ENCODE measurements at regions not wholly inside any gene's neighbourhood (a gene's known extent, or its start where the extent isn't known, plus 50 kb on each side); places are given as distances from the start of the nearest gene placed in this dataset.

DNA sequence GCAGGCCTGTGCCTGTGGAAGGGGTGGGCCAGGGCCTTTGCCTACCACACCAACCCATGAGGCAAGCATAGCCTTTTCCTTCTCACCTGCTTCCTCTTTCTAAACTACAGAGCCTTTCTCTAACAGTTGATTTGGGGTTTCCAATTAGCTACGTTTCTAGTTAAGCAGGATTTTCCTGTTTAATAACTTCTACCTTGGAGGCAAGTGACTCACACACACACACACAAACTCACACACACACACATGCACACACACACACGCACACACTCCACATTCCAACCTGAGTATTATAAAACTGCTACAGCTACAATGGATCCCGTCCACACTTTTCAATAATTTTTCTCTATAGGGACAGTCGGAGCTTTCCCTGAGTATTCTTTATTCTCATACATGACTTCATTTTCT is 84.9 kb downstream of the SOX11 start:
- Histone ChIP-seq H4K20me1 (ENCODE audit: control insufficient read depth, insufficient read depth, insufficient read length) (no peaks in the 10 kb centered on the region), H2AFZ (ENCODE audit: low read length) (no peak overlapping the region), H3K79me2 (ENCODE audit: insufficient read depth, low read length) (no peaks in the 10 kb centered on the region), H3K14ac (ENCODE audit: insufficient read depth, low read length) (no peak overlapping the region), H2BK20ac (ENCODE audit: low read depth, low read length, poor library complexity, severe bottlenecking) (no peak overlapping the region), H3K27ac (ENCODE audit: insufficient read length, low read depth, low read length) (no peak overlapping the region), H3K9me3 (ENCODE audit: control insufficient read depth, low read depth, low read length) (no peaks in the 10 kb centered on the region), H2BK12ac (ENCODE audit: insufficient read length, low read depth, low read length) (no peak overlapping the region), H4K5ac (ENCODE audit: insufficient read length, low read depth, low read length) (no peak overlapping the region), H2BK120ac (ENCODE audit: low read depth, low read length, poor library complexity, severe bottlenecking) (no peak overlapping the region), H3K23me2 (ENCODE audit: insufficient read length, low read depth, low read length, poor library complexity, severe bottlenecking) (no peaks in the 10 kb centered on the region), H3K4me2 (ENCODE audit: insufficient read depth, insufficient read length, low read length) (no peak overlapping the region), H3K9ac (ENCODE audit: extremely low read depth, insufficient read length, low read length) (no peak overlapping the region), H3K18ac (ENCODE audit: insufficient read length, low read depth, low read length) (no peak overlapping the region), H3K4me1 (ENCODE audit: insufficient read depth, low read length) (no peaks in the 10 kb centered on the region; the same call in 1 of the 2 replicates), H2AK5ac (ENCODE audit: insufficient read length, low read length) (no peak overlapping the region), H3T11ph (ENCODE audit: low read length) (no peak overlapping the region), H3K27me3 (ENCODE audit: insufficient read depth, low read length) (no peaks in the 10 kb centered on the region), H4K8ac (replicated peaks; ENCODE audit: insufficient read length, low read depth, low read length) (no peak overlapping the region), H2BK5ac (ENCODE audit: insufficient read length, low read length) (no peak overlapping the region), H3K56ac (ENCODE audit: insufficient read length, low read depth, low read length) (no peak overlapping the region), H3K79me1 (ENCODE audit: insufficient read depth, low read depth, low read length, poor library complexity, severe bottlenecking) (no peaks in the 10 kb centered on the region), H2BK15ac (ENCODE audit: low read depth, low read length) (no peak overlapping the region), H3K4ac (ENCODE audit: low read depth, low read length) (no peak overlapping the region), H4K91ac (ENCODE audit: insufficient read length, low read depth, low read length) (no peak overlapping the region), H3K23ac (ENCODE audit: insufficient read length, low read depth, low read length) (no peak overlapping the region)
- WGBS (ENCODE audit: extremely low coverage, insufficient read length, low lambda C conversion rate), result no CpG with 5 or more reads among the region's 4 CpGs
- Mint-ChIP-seq H3K36me3 (ENCODE audit: insufficient read depth in 1 of 3, low read depth in 3 of 3) (no peaks in the 10 kb centered on the region), H3K27ac (no peak overlapping the region; a peak in 1 of 7 replicates), H3K9me3 (no peaks in the 10 kb centered on the region), H3K4me1 (peaks cover 4 to 6% of the 10 kb centered on the region in 2 experiments; a peak in 1 of 4 replicates), H3K4me3 (no peak overlapping the region), H3K27me3 (ENCODE audit: low read depth) (no peaks in the 10 kb centered on the region)
- TF ChIP-seq CTCF (conservative IDR thresholded peaks at IDR 0.05), result no peak
- no peak for DNase-seq

All from H9 (cell line).